D721Med (cell line): ENCODE measurements at regions not wholly inside any gene's neighbourhood (a gene's known extent, or its start where the extent isn't known, plus 50 kb on each side); places are given as distances from the start of the nearest gene placed in this dataset.
"Not testable (repeated sequence)": the region's sequence is repeated elsewhere in the genome, so short reads cannot be mapped to it uniquely, and the experiment has no call there.

ENCODE experiments used
- DNase-seq: peaks from one replicate; pipeline ENCODE4 v3.0.0; 2011; ENCODE audit warnings: low spot score; ENCODE audit not compliant: insufficient read length
- FAIRE-seq: peaks from 2 replicates; lab custom pipeline; 2011; peaks lifted over from hg19 to GRCh38; lab: Jason Lieb, UNC
- TF ChIP-seq, protein P1 (sequence below): IDR thresholded peaks from 2 replicates; pipeline ENCODE4 v1.5.1; 2012; ENCODE audit warnings: mild to moderate bottlenecking, control low read depth; ENCODE audit not compliant: insufficient read depth; ENCODE audit errors: missing control alignments

DNA sequence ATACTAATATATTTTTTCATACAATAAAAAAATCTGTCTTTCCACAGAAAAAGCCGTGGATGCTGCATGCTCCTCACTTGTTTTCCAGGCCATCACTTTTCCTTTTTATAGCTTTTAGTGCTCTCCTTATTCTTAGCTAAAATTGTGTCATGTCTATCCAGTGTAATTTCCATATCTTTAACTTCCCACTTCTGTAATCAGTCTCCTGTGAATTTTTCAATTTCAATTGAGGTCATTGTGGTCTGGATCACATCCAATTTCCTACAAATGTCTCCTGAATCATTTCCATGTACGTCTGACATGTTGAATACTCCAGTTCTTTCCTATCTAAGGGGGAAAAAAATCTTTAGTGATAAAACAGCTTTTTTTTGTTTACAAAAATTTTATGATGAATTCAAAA is 838.2 kb upstream of the B3GALT2 start:
- TF ChIP-seq, protein P1, sequence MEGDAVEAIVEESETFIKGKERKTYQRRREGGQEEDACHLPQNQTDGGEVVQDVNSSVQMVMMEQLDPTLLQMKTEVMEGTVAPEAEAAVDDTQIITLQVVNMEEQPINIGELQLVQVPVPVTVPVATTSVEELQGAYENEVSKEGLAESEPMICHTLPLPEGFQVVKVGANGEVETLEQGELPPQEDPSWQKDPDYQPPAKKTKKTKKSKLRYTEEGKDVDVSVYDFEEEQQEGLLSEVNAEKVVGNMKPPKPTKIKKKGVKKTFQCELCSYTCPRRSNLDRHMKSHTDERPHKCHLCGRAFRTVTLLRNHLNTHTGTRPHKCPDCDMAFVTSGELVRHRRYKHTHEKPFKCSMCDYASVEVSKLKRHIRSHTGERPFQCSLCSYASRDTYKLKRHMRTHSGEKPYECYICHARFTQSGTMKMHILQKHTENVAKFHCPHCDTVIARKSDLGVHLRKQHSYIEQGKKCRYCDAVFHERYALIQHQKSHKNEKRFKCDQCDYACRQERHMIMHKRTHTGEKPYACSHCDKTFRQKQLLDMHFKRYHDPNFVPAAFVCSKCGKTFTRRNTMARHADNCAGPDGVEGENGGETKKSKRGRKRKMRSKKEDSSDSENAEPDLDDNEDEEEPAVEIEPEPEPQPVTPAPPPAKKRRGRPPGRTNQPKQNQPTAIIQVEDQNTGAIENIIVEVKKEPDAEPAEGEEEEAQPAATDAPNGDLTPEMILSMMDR = no peak

DNA sequence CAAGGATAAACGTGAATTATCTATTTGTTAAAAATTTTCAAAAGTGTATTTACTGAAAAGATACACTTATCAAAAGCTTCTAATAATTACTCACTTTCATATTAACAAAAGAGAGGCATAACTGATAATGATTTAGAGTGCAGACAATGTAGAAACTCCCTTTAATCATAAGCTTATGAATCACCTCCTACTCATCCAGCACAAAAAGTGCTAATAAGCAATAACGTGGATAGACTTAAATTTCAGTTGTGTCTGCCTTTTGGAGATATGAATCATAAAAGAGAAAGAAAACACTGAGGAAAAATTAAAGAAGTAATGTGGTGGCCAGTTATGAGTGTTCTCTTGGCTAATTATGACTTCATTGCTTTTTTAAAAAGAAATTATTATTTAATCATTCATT is 827.6 kb upstream of the B3GALT2 start:
- DNase-seq = no peak
- peak; percentile 69 for FAIRE-seq
- TF ChIP-seq, protein P1 = no peak

More for the DNA sequence above, 838.2 kb upstream of the B3GALT2 start:
- DNase-seq = no peak
- peak; percentile 68 for FAIRE-seq

DNA sequence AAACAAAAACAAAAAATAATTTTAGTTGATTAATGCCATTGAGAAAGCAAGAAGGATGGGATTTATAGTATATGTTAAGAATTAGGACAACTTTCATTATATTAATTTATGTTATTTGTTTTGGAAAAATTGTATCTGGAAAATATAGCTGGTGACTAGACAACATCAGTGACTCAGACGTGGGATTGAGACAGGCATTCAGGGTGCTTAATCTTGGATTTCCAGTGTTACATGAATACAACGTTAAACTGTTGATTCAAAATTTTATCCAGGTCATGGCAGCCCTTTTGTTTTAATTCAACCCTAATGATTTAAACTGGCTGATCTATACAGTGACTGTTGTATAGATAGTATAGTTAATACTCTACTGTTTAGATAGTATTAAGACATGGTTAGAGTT is 827.1 kb upstream of the B3GALT2 start:
- no peak for FAIRE-seq
- TF ChIP-seq, protein P1 = no peak
- DNase-seq = no peak

DNA sequence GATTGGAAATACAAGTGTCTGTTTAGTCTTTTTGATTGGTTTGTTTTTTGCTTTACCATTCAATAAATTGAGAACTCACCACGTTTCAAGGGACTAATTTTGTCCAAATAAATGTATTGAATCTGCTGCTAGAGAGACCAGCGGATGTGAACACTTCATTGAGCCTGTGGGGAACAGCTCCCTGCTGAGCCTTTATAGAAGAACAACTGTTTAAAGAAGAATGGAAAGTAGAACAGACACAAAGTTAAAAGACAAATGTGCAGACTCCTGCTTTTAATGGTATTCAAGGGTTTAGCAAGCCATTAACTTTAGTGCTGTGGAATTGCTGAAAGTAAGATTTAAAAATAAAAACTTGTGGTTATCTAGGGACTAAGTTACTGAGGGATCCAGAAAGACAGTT is 817.7 kb upstream of the B3GALT2 start:
- FAIRE-seq (no peak), DNase-seq (no peak)
- TF ChIP-seq, protein P1 = no peak

GRCh38 chr1:194001726-194002350 is 815.4 kb upstream of the B3GALT2 start:
- not testable (repeated sequence) for FAIRE-seq, DNase-seq

GRCh38 chr1:193988885-193989284 is 802.5 kb upstream of the B3GALT2 start:
- TF ChIP-seq, protein P1 = no peak
- DNase-seq (no peak), FAIRE-seq (no peak)

DNA sequence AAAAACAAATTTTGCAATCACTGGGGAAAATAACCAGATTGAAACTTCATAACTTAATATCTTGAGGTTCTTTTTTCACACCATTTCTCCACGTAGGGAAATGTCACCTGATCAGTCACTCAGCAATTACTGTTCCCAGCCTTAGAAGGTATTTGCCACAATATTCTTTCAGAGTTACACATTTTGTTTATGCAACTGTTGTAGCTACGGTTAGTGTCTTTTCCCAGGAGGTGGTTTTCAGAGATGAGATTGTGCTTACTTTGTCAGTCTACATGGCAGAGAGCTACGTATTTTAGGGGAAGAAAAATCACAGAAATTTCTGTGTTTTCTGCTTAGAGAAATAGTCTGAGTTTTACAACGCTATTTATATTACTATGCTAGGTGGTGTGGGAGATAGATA is 792.8 kb upstream of the B3GALT2 start:
- TF ChIP-seq, protein P1 = no peak
- DNase-seq (no peak), FAIRE-seq (peak; percentile 16)
